IMR-90 (cell line): ENCODE measurements at regions not wholly inside any gene's neighbourhood (a gene's known extent, or its start where the extent isn't known, plus 50 kb on each side); places are given as distances from the start of the nearest gene placed in this dataset.

ENCODE experiments used
- ATAC-seq: fragments of 200-7000 bp; cut with Tn5 transposase; 2 replicates; pipeline ENCODE4 v1.9.1; 2020; ENCODE audit warnings: low read depth, mild to moderate bottlenecking, moderate library complexity
- BruUV-seq: library from RNA; stranded (reverse); fragments of 400-500 nt; replicated peaks from 2 replicates; lab custom pipeline; 2021; lab: Mats Ljungman, UMichigan
- CTCF ChIA-PET: fragments of 300-600 bp; formaldehyde crosslinking; extraction: SDS; loops from one replicate; lab custom pipeline; 2021; ENCODE audit warnings: antibody characterized with exemption; lab: Yijun Ruan, JAX
- POLR2A ChIA-PET: fragments of 300-600 bp; sonication (Branson Sonifier 250); formaldehyde crosslinking; loops from one replicate; lab custom pipeline; 2022; ENCODE audit warnings: antibody characterized with exemption; ENCODE audit not compliant: unreplicated experiment; lab: Charles Lee
- DNase-seq: peaks from one replicate; pipeline ENCODE4 v3.0.0; 2013
- H2AFZ ChIP-seq: replicated peaks from 2 replicates; pipeline ENCODE3; 2013; ENCODE audit warnings: low read length, mild to moderate bottlenecking; ENCODE audit not compliant: poor library complexity
- H2AK5ac ChIP-seq: 2 replicates; pipeline ENCODE4 v1.6.1; 2013; ENCODE audit warnings: low read depth, low read length, inconsistent platforms
- H2AK9ac ChIP-seq: replicated peaks from 2 replicates; pipeline ENCODE3; 2013; ENCODE audit warnings: mild to moderate bottlenecking, low read depth, low read length, moderate library complexity; ENCODE audit not compliant: poor library complexity
- H2BK120ac ChIP-seq: 2 replicates; pipeline ENCODE4 v1.6.1; 2013; ENCODE audit warnings: low read depth, low read length, inconsistent platforms
- H2BK15ac ChIP-seq: 3 replicates; pipeline ENCODE4 v1.6.1; 2013; ENCODE audit warnings: low read depth, low read length, inconsistent platforms
- H2BK20ac ChIP-seq: 2 replicates; pipeline ENCODE4 v1.6.1; 2013; ENCODE audit warnings: low read depth, mild to moderate bottlenecking, inconsistent platforms, low read length, moderate library complexity
- H2BK5ac ChIP-seq: 2 replicates; pipeline ENCODE4 v1.6.1; 2013; ENCODE audit warnings: mild to moderate bottlenecking, low read depth, low read length, inconsistent platforms; ENCODE audit not compliant: poor library complexity, severe bottlenecking
- H3K14ac ChIP-seq: replicated peaks from 2 replicates; pipeline ENCODE4 v1.6.1; 2013; ENCODE audit warnings: low read depth, low read length, inconsistent platforms
- H3K18ac ChIP-seq: 2 replicates; pipeline ENCODE4 v1.6.1; 2013; ENCODE audit warnings: low read depth, low read length, control low read depth
- H3K23ac ChIP-seq: 2 replicates; pipeline ENCODE4 v1.6.1; 2013; ENCODE audit warnings: low read depth, low read length, inconsistent platforms
- H3K27ac ChIP-seq: 2 replicates; pipeline ENCODE4 v1.5.1; 2013; ENCODE audit warnings: mild to moderate bottlenecking, control low read depth, low read length; ENCODE audit not compliant: insufficient read depth
- H3K27me3 ChIP-seq: 2 replicates; pipeline ENCODE4 v1.6.1; 2013; ENCODE audit warnings: low read length; ENCODE audit not compliant: control insufficient read depth, insufficient read depth
- H3K36me3 ChIP-seq: 2 replicates; pipeline ENCODE4 v1.6.1; 2013; ENCODE audit warnings: low read length, mixed read lengths; ENCODE audit not compliant: control insufficient read depth, insufficient read depth
- H3K4ac ChIP-seq: 2 replicates; pipeline ENCODE4 v1.6.1; 2013; ENCODE audit warnings: low read depth, low read length, inconsistent platforms
- H3K4me1 ChIP-seq: 2 replicates; pipeline ENCODE4 v1.6.1; 2013; ENCODE audit warnings: low read length, mixed read lengths; ENCODE audit not compliant: control insufficient read depth, insufficient read depth
- H3K4me2 ChIP-seq: 2 replicates; pipeline ENCODE4 v1.6.1; 2013; ENCODE audit warnings: low read depth, mild to moderate bottlenecking, control low read depth, low read length, moderate library complexity
- H3K4me3 ChIP-seq: 2 replicates; pipeline ENCODE4 v1.5.1; 2013; ENCODE audit warnings: low read depth, mild to moderate bottlenecking, control low read depth, low read length, moderate library complexity; ENCODE audit not compliant: insufficient read depth
- H3K56ac ChIP-seq: 2 replicates; pipeline ENCODE4 v1.6.1; 2013; ENCODE audit warnings: low read length, inconsistent platforms; ENCODE audit not compliant: insufficient read depth; ENCODE audit errors: extremely low read depth
- H3K79me1 ChIP-seq, 2 experiments: 2 replicates each; pipeline ENCODE4 v1.6.1; 2013; ENCODE audit warnings: low read length in 2 of 2, inconsistent platforms in 1 of 2, low read depth in 1 of 2
- H3K9ac ChIP-seq: 2 replicates; pipeline ENCODE4 v1.6.1; 2013; ENCODE audit warnings: low read depth, low read length, control low read depth
- H3K9me1 ChIP-seq: 2 replicates; pipeline ENCODE4 v1.6.1; 2013; ENCODE audit warnings: low read length, inconsistent platforms; ENCODE audit not compliant: insufficient read depth
- H3K9me3 ChIP-seq: 2 replicates; pipeline ENCODE4 v1.6.1; 2013; ENCODE audit warnings: low read length; ENCODE audit not compliant: control insufficient read depth, insufficient read depth
- H4K20me1 ChIP-seq: 2 replicates; pipeline ENCODE4 v1.6.1; 2013; ENCODE audit warnings: low read length, inconsistent platforms; ENCODE audit not compliant: insufficient read depth
- H4K5ac ChIP-seq: 2 replicates; pipeline ENCODE4 v1.6.1; 2013; ENCODE audit warnings: mild to moderate bottlenecking, low read depth, low read length, control low read depth
- H4K8ac ChIP-seq, 2 experiments: 2 replicates each; pipeline ENCODE4 v1.6.1; 2013; ENCODE audit warnings: low read depth in 2 of 2, low read length in 2 of 2, control low read depth in 1 of 2, inconsistent platforms in 1 of 2
- H4K91ac ChIP-seq: 2 replicates; pipeline ENCODE4 v1.6.1; 2013; ENCODE audit warnings: low read depth, low read length, inconsistent platforms; ENCODE audit not compliant: insufficient read depth
- BHLHE40 ChIP-seq: fragments of 150-350 bp; IDR thresholded peaks from 2 replicates; pipeline ENCODE4 v1.6.1; 2016; ENCODE audit warnings: mild to moderate bottlenecking, low read depth, low read length
- CEBPB ChIP-seq: IDR thresholded peaks from 2 replicates; pipeline ENCODE4 v1.6.1; 2012; ENCODE audit warnings: low read depth, low read length, improper control_type of control experiment
- CHD1 ChIP-seq: IDR thresholded peaks from 2 replicates; pipeline ENCODE4 v1.6.1; 2012; ENCODE audit warnings: low read depth, low read length, improper control_type of control experiment
- FOS ChIP-seq: fragments of 150-350 bp; IDR thresholded peaks from 2 replicates; pipeline ENCODE4 v1.6.1; 2016; ENCODE audit warnings: low read depth, low read length
- MAFK ChIP-seq: IDR thresholded peaks from 2 replicates; pipeline ENCODE4 v1.6.1; 2012; ENCODE audit warnings: low read depth, low read length, improper control_type of control experiment
- MAZ ChIP-seq: IDR thresholded peaks from 2 replicates; pipeline ENCODE4 v1.6.1; 2012; ENCODE audit warnings: low read depth, mild to moderate bottlenecking, low read length, improper control_type of control experiment, moderate library complexity, borderline replicate concordance
- MXI1 ChIP-seq: IDR thresholded peaks from 2 replicates; pipeline ENCODE4 v1.6.1; 2012; ENCODE audit warnings: low read depth, mild to moderate bottlenecking, low read length, moderate library complexity, borderline replicate concordance
- NFE2L2 ChIP-seq: fragments of 150-350 bp; IDR thresholded peaks from 2 replicates; pipeline ENCODE4 v1.6.1; 2016; ENCODE audit warnings: low read depth, mild to moderate bottlenecking, low read length
- POLR2A ChIP-seq: IDR thresholded peaks from 2 replicates; pipeline ENCODE4 v1.6.1; 2012; ENCODE audit warnings: mild to moderate bottlenecking, low read depth, low read length
- RAD21 ChIP-seq: IDR thresholded peaks from 2 replicates; pipeline ENCODE4 v1.6.1; 2012; ENCODE audit warnings: low read length, improper control_type of control experiment
- RCOR1 ChIP-seq: IDR thresholded peaks from 2 replicates; pipeline ENCODE4 v1.6.1; 2012; ENCODE audit warnings: mild to moderate bottlenecking, low read length, improper control_type of control experiment; ENCODE audit not compliant: insufficient replicate concordance
- RFX5 ChIP-seq: IDR thresholded peaks from 2 replicates; pipeline ENCODE4 v1.8.0; 2012; ENCODE audit warnings: low read depth, mild to moderate bottlenecking, low read length, moderate library complexity
- SMC3 ChIP-seq: fragments of 150-350 bp; IDR thresholded peaks from 2 replicates; pipeline ENCODE4 v1.6.1; 2016; ENCODE audit warnings: low read depth, mild to moderate bottlenecking, antibody characterized with exemption, low read length, moderate library complexity
- WGBS, 2 experiments: methylation state at CpG; one replicate each; pipeline versions ENCODE4 v1.1.5 to v1.1.7; 2013; ENCODE audit warnings: missing lambda C conversion rate in 2 of 2; ENCODE audit not compliant: insufficient read length in 1 of 2; ENCODE audit errors: extremely low coverage in 2 of 2; 5-methylcytosine and 5-hydroxymethylcytosine counted together
- dilution Hi-C: fragments of 300-500 bp; cut with HindIII; formaldehyde crosslinking; loops from one replicate; pipeline ENCODE4 v1.14.3; 2018; ENCODE audit warnings: low sequenced_read_pairs; ENCODE audit not compliant: unreplicated experiment
- in situ Hi-C: fragments of 300-500 bp; cut with MboI; formaldehyde crosslinking; loops from 3 replicates; pipeline ENCODE4 v1.14.3; 2019; ENCODE audit warnings: low sequenced_read_pairs, inconsistent platforms, mixed read lengths
- intact Hi-C: fragments of 100-400 bp; cut with micrococcal nuclease; formaldehyde crosslinking; loops from 2 replicates; pipeline ENCODE4 v1.10.0; 2022
- TF ChIP-seq, protein P1 (sequence below): fragments of 150-350 bp; IDR thresholded peaks from 2 replicates; pipeline ENCODE4 v1.6.1; 2016; ENCODE audit warnings: low read depth, mild to moderate bottlenecking, low read length, moderate library complexity, borderline replicate concordance
- TF ChIP-seq, protein P2 (sequence below): fragments of 150-350 bp; IDR thresholded peaks from 2 replicates; pipeline ENCODE4 v1.6.1; 2017; ENCODE audit warnings: mild to moderate bottlenecking, antibody characterized with exemption, low read length, low read depth
- TF ChIP-seq, protein P3 (sequence below): conservative IDR thresholded peaks from 2 replicates; pipeline ENCODE4 v1.5.1; 2012; ENCODE audit warnings: mild to moderate bottlenecking, low read depth, low read length, improper control_type of control experiment

DNA sequence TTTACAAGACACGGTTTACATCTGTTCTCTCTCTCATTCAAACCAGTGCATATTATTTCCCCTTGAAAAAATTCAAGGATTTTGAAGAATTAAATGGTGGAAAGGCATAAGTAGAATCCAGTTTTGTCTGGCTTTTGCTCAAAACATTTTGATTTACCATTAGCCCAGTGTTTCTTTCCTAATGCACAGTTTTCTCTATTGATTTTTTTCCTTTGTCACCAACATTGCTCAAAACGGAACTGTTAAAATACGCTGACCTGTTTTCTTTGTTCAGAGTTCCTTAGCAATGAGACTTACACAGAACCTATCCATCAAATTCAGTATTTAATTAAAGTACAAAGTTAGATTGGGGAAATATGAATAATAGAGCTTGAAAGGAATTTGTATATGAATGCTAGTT, 162.4 kb downstream of the S1PR1 start:
- no peak overlapping the region for H2BK15ac ChIP-seq
- H2AK5ac ChIP-seq = no peak overlapping the region
- dilution Hi-C loops = no loop called here
- no peak overlapping the region for H3K23ac ChIP-seq
- no peak for DNase-seq
- ATAC-seq = no peak
- H3K27me3 ChIP-seq = no peaks in the 10 kb centered on the region
- no peak overlapping the region for H2BK5ac ChIP-seq
- no CpG with 5 or more reads among the region's 3 CpGs for WGBS, 2 experiments
- H4K8ac ChIP-seq = no peak overlapping the region
- H4K20me1 ChIP-seq = no peaks in the 10 kb centered on the region
- no peak overlapping the region for H3K18ac ChIP-seq
- no peak overlapping the region for H3K4ac ChIP-seq
- no peak overlapping the region for H4K91ac ChIP-seq
- no peak overlapping the region for H2AK9ac ChIP-seq
- no peaks in the 10 kb centered on the region for H3K9me1 ChIP-seq
- H3K79me1 ChIP-seq = no peaks in the 10 kb centered on the region
- H2BK20ac ChIP-seq = no peak overlapping the region
- H4K5ac ChIP-seq = no peak overlapping the region
- no peaks in the 10 kb centered on the region for H3K9me3 ChIP-seq
- no peak overlapping the region for H2AFZ ChIP-seq
- H2BK120ac ChIP-seq = no peak overlapping the region
- no peak overlapping the region for H3K56ac ChIP-seq
- no peaks in the 10 kb centered on the region for H3K4me1 ChIP-seq
- H3K14ac ChIP-seq = no peak overlapping the region
- TF ChIP-seq, protein P1, sequence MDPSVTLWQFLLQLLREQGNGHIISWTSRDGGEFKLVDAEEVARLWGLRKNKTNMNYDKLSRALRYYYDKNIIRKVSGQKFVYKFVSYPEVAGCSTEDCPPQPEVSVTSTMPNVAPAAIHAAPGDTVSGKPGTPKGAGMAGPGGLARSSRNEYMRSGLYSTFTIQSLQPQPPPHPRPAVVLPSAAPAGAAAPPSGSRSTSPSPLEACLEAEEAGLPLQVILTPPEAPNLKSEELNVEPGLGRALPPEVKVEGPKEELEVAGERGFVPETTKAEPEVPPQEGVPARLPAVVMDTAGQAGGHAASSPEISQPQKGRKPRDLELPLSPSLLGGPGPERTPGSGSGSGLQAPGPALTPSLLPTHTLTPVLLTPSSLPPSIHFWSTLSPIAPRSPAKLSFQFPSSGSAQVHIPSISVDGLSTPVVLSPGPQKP = no peak
- no peak for TF ChIP-seq NFE2L2
- no peak for TF ChIP-seq RAD21
- TF ChIP-seq CHD1 = no peak
- no peak for TF ChIP-seq BHLHE40
- no peak for TF ChIP-seq FOS
- TF ChIP-seq CEBPB = no peak
- no peak for TF ChIP-seq RCOR1
- TF ChIP-seq, protein P2, sequence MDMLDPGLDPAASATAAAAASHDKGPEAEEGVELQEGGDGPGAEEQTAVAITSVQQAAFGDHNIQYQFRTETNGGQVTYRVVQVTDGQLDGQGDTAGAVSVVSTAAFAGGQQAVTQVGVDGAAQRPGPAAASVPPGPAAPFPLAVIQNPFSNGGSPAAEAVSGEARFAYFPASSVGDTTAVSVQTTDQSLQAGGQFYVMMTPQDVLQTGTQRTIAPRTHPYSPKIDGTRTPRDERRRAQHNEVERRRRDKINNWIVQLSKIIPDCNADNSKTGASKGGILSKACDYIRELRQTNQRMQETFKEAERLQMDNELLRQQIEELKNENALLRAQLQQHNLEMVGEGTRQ = no peak
- no peak for TF ChIP-seq RFX5
- TF ChIP-seq POLR2A = no peak
- TF ChIP-seq MAFK = no peak
- TF ChIP-seq MXI1 = no peak
- TF ChIP-seq MAZ = no peak
- TF ChIP-seq, protein P3, sequence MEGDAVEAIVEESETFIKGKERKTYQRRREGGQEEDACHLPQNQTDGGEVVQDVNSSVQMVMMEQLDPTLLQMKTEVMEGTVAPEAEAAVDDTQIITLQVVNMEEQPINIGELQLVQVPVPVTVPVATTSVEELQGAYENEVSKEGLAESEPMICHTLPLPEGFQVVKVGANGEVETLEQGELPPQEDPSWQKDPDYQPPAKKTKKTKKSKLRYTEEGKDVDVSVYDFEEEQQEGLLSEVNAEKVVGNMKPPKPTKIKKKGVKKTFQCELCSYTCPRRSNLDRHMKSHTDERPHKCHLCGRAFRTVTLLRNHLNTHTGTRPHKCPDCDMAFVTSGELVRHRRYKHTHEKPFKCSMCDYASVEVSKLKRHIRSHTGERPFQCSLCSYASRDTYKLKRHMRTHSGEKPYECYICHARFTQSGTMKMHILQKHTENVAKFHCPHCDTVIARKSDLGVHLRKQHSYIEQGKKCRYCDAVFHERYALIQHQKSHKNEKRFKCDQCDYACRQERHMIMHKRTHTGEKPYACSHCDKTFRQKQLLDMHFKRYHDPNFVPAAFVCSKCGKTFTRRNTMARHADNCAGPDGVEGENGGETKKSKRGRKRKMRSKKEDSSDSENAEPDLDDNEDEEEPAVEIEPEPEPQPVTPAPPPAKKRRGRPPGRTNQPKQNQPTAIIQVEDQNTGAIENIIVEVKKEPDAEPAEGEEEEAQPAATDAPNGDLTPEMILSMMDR = no peak
- TF ChIP-seq SMC3 = no peak
- no peak overlapping the region for H3K4me2 ChIP-seq
- in situ Hi-C loops = no loop called here
- H3K9ac ChIP-seq = no peak overlapping the region
- H3K36me3 ChIP-seq = no peaks in the 10 kb centered on the region
- ChIA-PET POLR2A (no interaction called here), CTCF (no interaction called here)
- no peak overlapping the region for H3K27ac ChIP-seq
- no TSS peak for BruUV-seq
- intact Hi-C loops = no loop called here
- H3K4me3 ChIP-seq = no peak overlapping the region
